Thoracic aorta (tissue), 2 donors: ENCODE measurements at regions not wholly inside any gene's neighbourhood (a gene's known extent, or its start where the extent isn't known, plus 50 kb on each side); places are given as distances from the start of the nearest gene placed in this dataset.
"Not testable (repeated sequence)": the region's sequence is repeated elsewhere in the genome, so short reads cannot be mapped to it uniquely, and the experiment has no call there.

Source experiments
- ATAC-seq: fragments of 150-250 bp; one replicate; pipeline ENCODE4 v1.8.0; 2017; ENCODE audit warnings: low read depth; ENCODE audit not compliant: insufficient number of reproducible peaks, low FRiP score
- DNase-seq: peaks from one replicate; pipeline ENCODE4 v3.0.0-alpha.2; 2020; ENCODE audit warnings: low spot score
- H3K27ac ChIP-seq, 2 donors: fragments of 200-600 bp; sonication (generic); 1 replicate in 1 of 2; 2 replicates in 1 of 2; pipeline ENCODE4 v1.5.1; 2016; ENCODE audit warnings: mild to moderate bottlenecking in 2 of 2, moderate library complexity in 2 of 2
- H3K27me3 ChIP-seq: fragments of 200-600 bp; sonication (generic); replicated peaks from 2 replicates; pipeline ENCODE4 v1.6.0; 2016; ENCODE audit warnings: mild to moderate bottlenecking; ENCODE audit not compliant: insufficient read depth
- H3K36me3 ChIP-seq: fragments of 200-600 bp; sonication (generic); one replicate; pipeline ENCODE4 v1.5.1; 2016
- H3K4me1 ChIP-seq, 2 donors: fragments of 200-600 bp; sonication (generic); 1 replicate in 1 of 2; 2 replicates in 1 of 2; pipeline versions ENCODE4 v1.5.1 to v1.6.0; 2016; ENCODE audit warnings: low read depth in 2 of 2, mild to moderate bottlenecking in 1 of 2; ENCODE audit not compliant: control insufficient read depth in 1 of 2
- H3K4me3 ChIP-seq: fragments of 200-600 bp; sonication (generic); 2 replicates; pipeline ENCODE4 v1.5.1; 2016; ENCODE audit warnings: mild to moderate bottlenecking
- H3K9me3 ChIP-seq: fragments of 200-600 bp; sonication (generic); 2 replicates; pipeline ENCODE4 v1.5.1; 2016
- CTCF ChIP-seq: fragments of 200-600 bp; sonication (generic); IDR thresholded peaks from one replicate; pipeline ENCODE4 v1.5.1; 2019; ENCODE audit warnings: antibody characterized with exemption

- Histone ChIP-seq H3K4me1 (peaks cover 0 to 3% of the 10 kb centered on the region in 2 donors), H3K36me3 (no peaks in the 10 kb centered on the region), H3K27ac (no peak overlapping the region), H3K4me3 (no peak overlapping the region), H3K27me3 (no peaks in the 10 kb centered on the region), H3K9me3 (no peaks in the 10 kb centered on the region)
- DNase-seq (no peak), ATAC-seq (no peak)
- no peak for TF ChIP-seq CTCF
These were observed 110.0 kb upstream of the ZEB2 start for GRCh38 chr2:144629935-144630334.

- Histone ChIP-seq H3K9me3 (no peaks in the 10 kb centered on the region), H3K27ac (no peak overlapping the region), H3K36me3 (no peaks in the 10 kb centered on the region), H3K4me1 (peaks cover 0 to 3% of the 10 kb centered on the region in 2 donors), H3K4me3 (no peak overlapping the region), H3K27me3 (no peaks in the 10 kb centered on the region)
- no peak for ATAC-seq
- no peak for DNase-seq
- no peak for TF ChIP-seq CTCF
These were observed 108.6 kb upstream of the ZEB2 start for GRCh38 chr2:144628566-144628965.

DNA sequence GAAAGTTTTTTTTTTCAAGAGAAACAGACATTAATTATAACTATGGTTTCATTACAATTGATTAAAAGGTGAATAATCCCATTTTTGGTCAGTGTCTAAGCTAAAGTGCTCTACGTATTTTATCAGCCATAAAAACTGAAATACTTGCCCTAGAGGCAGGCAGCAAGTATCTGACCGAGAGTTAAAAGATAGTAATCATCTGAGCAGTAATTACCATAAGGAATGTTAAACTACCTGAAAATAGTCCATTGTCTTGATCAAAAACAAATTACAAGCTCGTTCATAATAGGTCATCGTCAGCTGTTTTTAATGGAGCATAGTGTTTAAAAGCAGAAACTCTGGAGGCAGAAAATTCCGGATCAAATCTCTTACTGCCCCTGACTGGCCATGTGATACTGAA lies 105.7 kb upstream of the ZEB2 start:
- Histone ChIP-seq H3K4me1 (no peaks in the 10 kb centered on the region), H3K9me3 (no peaks in the 10 kb centered on the region), H3K36me3 (no peaks in the 10 kb centered on the region), H3K27ac (no peak overlapping the region), H3K27me3 (no peaks in the 10 kb centered on the region), H3K4me3 (no peak overlapping the region)
- ATAC-seq: no peak
- no peak for DNase-seq
- no peak for TF ChIP-seq CTCF

DNA sequence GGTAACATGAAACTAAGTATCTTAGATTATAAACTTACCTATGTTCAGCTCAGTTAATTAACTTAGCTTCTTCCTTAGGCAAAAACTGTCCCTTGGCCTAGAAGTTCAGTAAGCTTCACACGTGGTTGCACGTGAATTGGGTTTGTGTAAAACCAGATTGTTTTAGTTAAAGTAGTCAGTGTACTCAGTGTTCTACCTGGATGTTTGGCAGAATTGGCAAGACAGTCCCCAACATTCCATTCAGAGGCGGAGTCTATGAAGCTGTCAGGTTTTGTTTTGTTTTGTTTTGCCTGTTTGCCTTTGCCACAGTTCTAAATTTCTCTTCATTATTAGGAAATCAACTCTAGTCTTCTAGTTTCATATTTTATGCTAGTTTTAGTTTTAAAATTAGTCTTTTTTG lies 105.3 kb upstream of the ZEB2 start:
- H3K9me3 ChIP-seq: no peaks in the 10 kb centered on the region
- DNase-seq: no peak
- H3K4me1 ChIP-seq: no peaks in the 10 kb centered on the region
- TF ChIP-seq CTCF: no peak
- no peak overlapping the region for H3K27ac ChIP-seq
- no peak overlapping the region for H3K4me3 ChIP-seq
- H3K36me3 ChIP-seq: no peaks in the 10 kb centered on the region
- no peak for ATAC-seq
- no peaks in the 10 kb centered on the region for H3K27me3 ChIP-seq

DNA sequence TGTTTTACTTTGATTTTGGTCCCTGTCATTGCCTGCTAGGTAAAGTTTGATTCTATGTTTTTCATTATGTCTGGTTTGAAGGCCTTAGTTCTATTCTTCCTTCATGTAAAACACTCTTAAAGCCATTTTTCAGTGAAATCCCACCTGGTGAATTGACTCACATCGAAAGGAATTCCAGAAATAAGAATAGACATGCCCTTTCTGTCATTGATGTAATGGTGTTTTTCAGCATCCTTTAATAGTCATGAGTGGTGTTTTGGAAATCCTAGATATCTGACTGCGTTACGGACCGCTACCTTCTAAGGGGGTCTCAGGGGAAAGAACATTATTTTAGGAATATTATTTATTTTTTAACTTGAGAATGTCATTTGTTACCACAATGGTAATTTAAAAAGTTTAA lies 104.5 kb upstream of the ZEB2 start:
- TF ChIP-seq CTCF: no peak
- DNase-seq (no peak), ATAC-seq (no peak)
- no peaks in the 10 kb centered on the region for H3K27me3 ChIP-seq
- H3K4me1 ChIP-seq: no peaks in the 10 kb centered on the region
- no peaks in the 10 kb centered on the region for H3K36me3 ChIP-seq
- H3K9me3 ChIP-seq: no peaks in the 10 kb centered on the region
- H3K4me3 ChIP-seq: no peak overlapping the region
- no peak overlapping the region for H3K27ac ChIP-seq

GRCh38 chr2:144622373-144622772 lies 102.5 kb upstream of the ZEB2 start:
- DNase-seq, H3K36me3 ChIP-seq, H3K27me3 ChIP-seq, H3K27ac ChIP-seq, H3K9me3 ChIP-seq, H3K4me1 ChIP-seq, ATAC-seq, H3K4me3 ChIP-seq: not testable (repeated sequence)
